ENCODE measurements at regions not wholly inside any gene's neighbourhood (a gene's known extent, or its start where the extent isn't known, plus 50 kb on each side); places are given as distances from the start of the nearest gene placed in this dataset.
"Not testable (repeated sequence)": the region's sequence is repeated elsewhere in the genome, so short reads cannot be mapped to it uniquely, and the experiment has no call there.

DNA sequence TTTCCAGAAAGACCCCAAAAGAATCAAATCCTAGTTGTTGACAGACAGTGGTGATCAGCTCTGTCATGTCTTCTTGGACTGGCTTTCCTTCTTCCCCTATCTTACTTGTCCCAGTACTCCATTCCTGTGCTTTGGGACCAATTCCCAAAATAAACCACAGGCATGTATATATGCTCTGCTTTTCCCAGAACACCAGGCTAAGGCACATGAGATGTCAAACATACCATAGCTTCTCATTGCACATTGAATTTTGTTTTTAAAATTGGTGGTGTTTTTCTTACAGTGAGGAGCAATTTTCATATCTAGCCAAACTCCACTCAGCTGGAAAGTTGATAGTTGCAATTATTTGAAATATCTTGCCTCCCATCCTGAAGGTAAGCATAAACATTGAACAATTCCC, 88.9 kb upstream of the RGPD4 start:
- Histone ChIP-seq H3K4me3 (no peak overlapping the region), H3K27ac (no peak overlapping the region)
- TF ChIP-seq, protein P1, sequence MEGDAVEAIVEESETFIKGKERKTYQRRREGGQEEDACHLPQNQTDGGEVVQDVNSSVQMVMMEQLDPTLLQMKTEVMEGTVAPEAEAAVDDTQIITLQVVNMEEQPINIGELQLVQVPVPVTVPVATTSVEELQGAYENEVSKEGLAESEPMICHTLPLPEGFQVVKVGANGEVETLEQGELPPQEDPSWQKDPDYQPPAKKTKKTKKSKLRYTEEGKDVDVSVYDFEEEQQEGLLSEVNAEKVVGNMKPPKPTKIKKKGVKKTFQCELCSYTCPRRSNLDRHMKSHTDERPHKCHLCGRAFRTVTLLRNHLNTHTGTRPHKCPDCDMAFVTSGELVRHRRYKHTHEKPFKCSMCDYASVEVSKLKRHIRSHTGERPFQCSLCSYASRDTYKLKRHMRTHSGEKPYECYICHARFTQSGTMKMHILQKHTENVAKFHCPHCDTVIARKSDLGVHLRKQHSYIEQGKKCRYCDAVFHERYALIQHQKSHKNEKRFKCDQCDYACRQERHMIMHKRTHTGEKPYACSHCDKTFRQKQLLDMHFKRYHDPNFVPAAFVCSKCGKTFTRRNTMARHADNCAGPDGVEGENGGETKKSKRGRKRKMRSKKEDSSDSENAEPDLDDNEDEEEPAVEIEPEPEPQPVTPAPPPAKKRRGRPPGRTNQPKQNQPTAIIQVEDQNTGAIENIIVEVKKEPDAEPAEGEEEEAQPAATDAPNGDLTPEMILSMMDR (IDR thresholded peaks at IDR 0.05), result no peak
- DNase-seq (ENCODE audit: low spot score), result no peak

DNA sequence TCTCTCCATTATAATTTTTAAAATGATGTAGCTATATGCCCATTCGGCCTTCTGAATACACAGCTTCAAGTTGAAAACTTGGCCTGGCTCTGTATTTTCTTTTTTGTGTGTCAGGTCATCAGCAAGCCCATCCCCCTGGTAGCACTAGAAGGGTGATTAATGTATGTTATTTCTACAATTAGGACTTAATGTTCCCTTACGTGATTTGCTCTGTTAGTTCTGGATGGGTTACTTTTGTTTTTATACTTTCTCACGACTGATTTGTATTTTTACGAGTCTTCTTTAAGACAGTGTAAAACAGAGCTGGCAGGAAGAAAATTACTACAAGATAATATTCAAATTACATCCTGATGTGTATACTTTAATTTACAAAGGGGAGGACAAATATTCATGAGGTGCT, 88.4 kb upstream of the RGPD4 start:
- Histone ChIP-seq H3K27ac (no peak overlapping the region), H3K4me3 (no peak overlapping the region)
- no peak for DNase-seq (ENCODE audit: low spot score)
- TF ChIP-seq, protein P1 (IDR thresholded peaks at IDR 0.05), result no peak

DNA sequence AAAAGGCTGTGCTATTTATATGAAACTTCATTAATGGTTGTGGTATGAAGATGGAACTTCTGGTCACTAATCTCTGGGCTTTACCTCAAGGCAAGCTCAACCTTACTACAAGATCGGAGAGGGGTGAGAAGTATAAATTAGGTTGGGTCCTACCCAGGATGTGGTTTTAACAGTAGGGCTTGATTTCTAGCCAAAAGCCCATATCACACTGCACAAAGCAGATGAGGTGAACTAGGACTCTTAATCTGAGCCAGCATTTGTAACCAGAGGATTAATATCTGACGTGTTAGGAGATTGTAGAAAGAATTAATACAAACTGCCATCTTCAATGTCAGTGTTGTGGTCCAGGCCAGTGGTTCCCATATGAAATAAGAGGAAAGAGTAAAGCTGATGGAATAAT, 86.4 kb upstream of the RGPD4 start:
- no peak for DNase-seq (ENCODE audit: low spot score)
- no peak overlapping the region for H3K4me3 ChIP-seq
- TF ChIP-seq, protein P1 (IDR thresholded peaks at IDR 0.05), result no peak

DNA sequence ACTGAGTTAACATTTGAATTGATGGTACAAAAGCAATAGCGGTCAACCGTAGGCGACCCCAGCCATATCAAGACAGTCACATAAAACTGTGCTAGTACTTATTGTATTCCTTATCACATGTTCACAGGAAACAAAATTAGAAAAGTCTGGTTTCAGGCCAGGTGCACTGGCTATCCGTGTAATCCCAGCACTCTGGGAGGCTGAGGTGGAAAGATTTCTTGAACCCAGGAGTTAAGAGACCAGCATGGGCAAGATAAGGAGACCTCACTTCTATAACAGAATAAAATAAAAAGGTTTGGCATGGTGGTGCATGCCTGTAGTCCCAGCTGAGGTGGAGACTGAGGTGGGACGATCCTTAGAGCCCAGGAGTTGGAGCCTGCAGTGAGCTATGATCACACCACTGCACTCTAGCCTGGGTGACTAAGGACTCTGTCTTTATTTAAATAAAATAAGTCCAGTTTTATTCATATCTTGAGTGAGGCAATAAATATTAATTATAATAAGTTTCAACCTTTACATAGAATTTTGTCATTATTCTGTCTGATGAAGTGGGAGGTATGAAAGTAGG, 84.1 kb upstream of the RGPD4 start:
- Histone ChIP-seq H3K4me3 (no peak overlapping the region), H3K27ac (no peak overlapping the region)
- DNase-seq (ENCODE audit: low spot score), result no peak
- TF ChIP-seq, protein P1 (IDR thresholded peaks at IDR 0.05), result no peak

More for the DNA sequence above, 86.4 kb upstream of the RGPD4 start:
- no peak overlapping the region for H3K27ac ChIP-seq

DNA sequence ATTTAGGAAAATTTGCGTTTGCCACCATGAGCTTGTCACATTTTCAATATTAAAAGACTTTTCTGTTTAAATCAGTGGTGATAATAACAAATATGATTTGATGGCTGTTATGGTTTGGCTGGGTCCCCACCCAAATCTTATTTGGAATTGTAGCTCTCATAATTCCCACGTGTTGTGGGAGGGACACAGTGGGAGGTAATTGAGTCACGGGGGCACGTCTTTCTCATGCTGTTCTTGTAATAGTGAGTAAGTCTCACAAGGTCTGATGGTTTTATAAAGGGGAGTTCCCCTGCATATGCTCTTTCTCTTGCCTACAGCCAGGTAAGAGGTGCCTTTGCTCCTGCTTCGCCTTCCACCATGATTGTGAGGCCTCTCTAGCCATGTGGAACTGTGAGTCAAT, 83.4 kb upstream of the RGPD4 start:
- no peak for DNase-seq (ENCODE audit: low spot score)
- Histone ChIP-seq H3K4me3 (no peak overlapping the region), H3K27ac (no peak overlapping the region)
- TF ChIP-seq, protein P1 (IDR thresholded peaks at IDR 0.05), result no peak

DNA sequence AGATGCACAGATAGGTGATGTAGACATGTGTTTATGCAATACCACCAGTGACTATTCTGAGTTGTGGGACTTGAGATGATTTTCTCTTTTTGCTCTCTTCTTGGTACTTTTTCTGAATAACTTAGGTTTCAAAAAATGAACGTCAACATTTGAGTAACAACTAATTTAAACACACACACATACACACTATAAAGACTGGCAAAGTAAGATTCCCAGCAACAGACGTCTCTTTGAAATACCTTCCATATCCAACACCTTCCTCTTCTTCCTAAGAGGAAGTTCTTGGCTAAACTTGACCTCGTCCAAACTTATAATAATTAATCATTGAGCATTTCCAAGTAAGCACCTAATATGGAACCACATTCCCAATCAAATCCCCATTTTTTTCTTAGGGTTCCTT, 81.6 kb upstream of the RGPD4 start:
- TF ChIP-seq, protein P1 (IDR thresholded peaks at IDR 0.05), result no peak
- Histone ChIP-seq H3K4me3 (no peak overlapping the region), H3K27ac (no peak overlapping the region)
- no peak for DNase-seq (ENCODE audit: low spot score)

DNA sequence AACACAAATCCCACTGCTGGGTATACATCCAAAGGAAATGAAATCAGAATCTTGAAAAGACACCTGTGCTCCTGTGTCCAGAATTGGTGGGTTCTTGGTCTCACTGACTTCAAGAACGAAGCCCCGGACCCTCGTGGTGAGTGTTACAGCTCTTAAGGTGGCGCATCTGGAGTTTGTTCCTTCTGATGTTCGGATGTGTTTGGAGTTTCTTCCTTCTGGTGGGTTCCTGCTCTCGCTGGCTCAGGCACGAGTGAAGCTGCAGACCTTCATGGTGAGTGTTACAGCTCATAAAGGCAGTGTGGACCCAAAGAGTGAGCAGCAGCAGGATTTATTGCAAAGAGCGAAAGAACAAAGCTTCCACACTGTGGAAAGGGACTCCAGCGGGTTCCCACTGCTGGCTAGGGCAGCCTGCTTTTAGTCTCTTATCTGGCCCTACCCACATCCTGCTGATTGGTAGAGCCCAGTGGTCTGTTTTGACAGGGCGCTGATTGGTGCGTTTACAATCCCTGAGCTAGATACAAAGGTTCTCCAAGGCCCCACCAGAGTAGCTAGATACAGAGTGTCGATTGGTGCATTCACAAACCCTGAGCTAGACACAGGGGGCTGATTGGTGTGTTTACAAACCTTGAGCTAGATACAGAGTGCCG, 80.0 kb upstream of the RGPD4 start:
- not testable (repeated sequence) for H3K27ac ChIP-seq; H3K4me3 ChIP-seq; DNase-seq (ENCODE audit: low spot score)

DNA sequence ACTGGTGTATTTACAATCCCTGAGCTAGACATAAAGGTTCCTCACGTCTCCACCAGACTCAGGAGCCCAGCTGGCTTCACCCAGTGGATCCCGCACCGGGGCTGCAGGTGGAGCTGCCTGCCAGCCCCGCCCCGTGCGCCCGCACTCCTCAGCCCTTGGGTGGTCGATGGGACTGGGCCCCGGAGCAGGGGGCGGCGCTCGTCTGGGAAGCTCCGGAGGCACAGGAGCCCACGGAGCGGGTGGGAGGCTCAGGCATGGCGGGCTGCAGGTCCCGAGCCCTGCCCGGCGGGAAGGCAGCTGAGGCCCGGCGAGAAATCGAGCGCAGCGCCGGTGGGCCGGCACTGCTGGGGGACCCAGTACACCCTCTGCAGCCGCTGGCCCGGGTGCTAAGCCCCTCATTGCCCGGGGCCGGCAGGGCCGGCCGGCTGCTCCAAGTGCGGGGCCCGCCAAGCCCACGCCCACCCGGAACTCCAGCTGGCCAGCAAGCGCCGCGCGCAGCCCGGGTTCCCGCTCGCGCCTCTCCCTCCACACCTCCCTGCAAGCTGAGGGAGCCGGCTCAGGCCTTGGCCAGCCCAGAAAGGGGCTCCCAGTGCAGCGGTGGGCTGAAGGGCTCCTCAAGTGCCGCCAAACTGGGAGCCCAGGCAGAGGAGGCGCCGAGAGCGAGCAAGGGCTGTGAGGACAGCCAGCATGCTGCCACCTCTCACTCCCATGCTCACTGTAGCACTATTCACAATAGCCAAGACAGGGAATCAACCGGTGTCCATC, 79.3 kb upstream of the RGPD4 start:
- not testable (repeated sequence) for DNase-seq (ENCODE audit: low spot score); H3K4me3 ChIP-seq; H3K27ac ChIP-seq
